HG02678 (cell line): ENCODE measurements at regions not wholly inside any gene's neighbourhood (a gene's known extent, or its start where the extent isn't known, plus 50 kb on each side); places are given as distances from the start of the nearest gene placed in this dataset.
"Not testable (repeated sequence)": the region's sequence is repeated elsewhere in the genome, so short reads cannot be mapped to it uniquely, and the experiment has no call there.

Experiments used
- ATAC-seq: cut with Tn5 transposase; IDR thresholded peaks from one replicate; pipeline ENCODE4 v1.9.1; 2021; ENCODE audit warnings: mild to moderate bottlenecking, moderate library complexity; ENCODE audit not compliant: unreplicated experiment

GRCh38 chr1:29803486-29803885 lies 567.2 kb downstream of the PTPRU start:
- ATAC-seq = no peak

GRCh38 chr1:29802181-29803068 lies 566.1 kb downstream of the PTPRU start:
- ATAC-seq = no peak

- no peak for ATAC-seq
These were observed 565.2 kb downstream of the PTPRU start for GRCh38 chr1:29801561-29801973.

GRCh38 chr1:29801003-29801402 lies 564.7 kb downstream of the PTPRU start:
- ATAC-seq = no peak

GRCh38 chr1:29800522-29800956 lies 564.2 kb downstream of the PTPRU start:
- no peak for ATAC-seq

GRCh38 chr1:29800120-29800519 lies 563.8 kb downstream of the PTPRU start:
- no peak for ATAC-seq

GRCh38 chr1:29798699-29799566 lies 562.6 kb downstream of the PTPRU start:
- no peak for ATAC-seq

- ATAC-seq = not testable (repeated sequence)
These were observed 560.8 kb downstream of the PTPRU start for GRCh38 chr1:29797125-29797524.

- ATAC-seq = not testable (repeated sequence)
These were observed 559.6 kb downstream of the PTPRU start for GRCh38 chr1:29795965-29796364.

- ATAC-seq = no peak
These were observed 557.5 kb downstream of the PTPRU start for GRCh38 chr1:29793653-29794348.

- ATAC-seq = no peak
These were observed 556.8 kb downstream of the PTPRU start for GRCh38 chr1:29793101-29793546.

- no peak for ATAC-seq
These were observed 553.6 kb downstream of the PTPRU start for GRCh38 chr1:29789910-29790247.

GRCh38 chr1:29789221-29789909 lies 553.0 kb downstream of the PTPRU start:
- no peak for ATAC-seq

GRCh38 chr1:29786791-29787732 lies 550.7 kb downstream of the PTPRU start:
- no peak for ATAC-seq

- ATAC-seq = no peak
These were observed 549.9 kb downstream of the PTPRU start for GRCh38 chr1:29786195-29786594.

- ATAC-seq = no peak
These were observed 549.2 kb downstream of the PTPRU start for GRCh38 chr1:29785554-29785953.

- ATAC-seq = no peak
These were observed 548.8 kb downstream of the PTPRU start for GRCh38 chr1:29785137-29785527.

GRCh38 chr1:29784276-29785136 lies 548.2 kb downstream of the PTPRU start:
- no peak for ATAC-seq
